Prostate gland (tissue), 2 donors: ENCODE measurements at regions not wholly inside any gene's neighbourhood (a gene's known extent, or its start where the extent isn't known, plus 50 kb on each side); places are given as distances from the start of the nearest gene placed in this dataset.
"Not testable (repeated sequence)": the region's sequence is repeated elsewhere in the genome, so short reads cannot be mapped to it uniquely, and the experiment has no call there.

Source experiments
- CTCF ChIP-seq, 4 experiments: fragments of 200-600 bp in 2 of 4; fragments of 450-650 bp in 2 of 4; sonication (generic) in 2 of 4; IDR thresholded peaks; 1 replicate in 3 of 4; 2 replicates in 1 of 4; pipeline ENCODE4 v1.5.1; 2016 to 2019; ENCODE audit warnings: antibody characterized with exemption in 4 of 4, mild to moderate bottlenecking in 2 of 4, moderate library complexity in 2 of 4
- POLR2A ChIP-seq: fragments of 450-650 bp; IDR thresholded peaks from one replicate; pipeline ENCODE4 v1.6.1; 2016; ENCODE audit warnings: antibody characterized with exemption, mild to moderate bottlenecking
- POLR2AphosphoS5 ChIP-seq: sonication (generic); formaldehyde crosslinking; IDR thresholded peaks from one replicate; pipeline ENCODE4 v1.6.1; 2017; ENCODE audit warnings: antibody characterized with exemption

- TF ChIP-seq CTCF (IDR thresholded peaks at IDR 0.05) (peak; percentile 76 to 92 (median 88)), POLR2AphosphoS5 (peak; percentile 24)
- TF ChIP-seq POLR2A: not testable (repeated sequence)
Observed at GRCh38 chr20:40968816-40969562, 59.6 kb upstream of the TOP1 start.
